OCI-LY7 (cell line): ENCODE measurements at regions not wholly inside any gene's neighbourhood (a gene's known extent, or its start where the extent isn't known, plus 50 kb on each side); places are given as distances from the start of the nearest gene placed in this dataset.

Experiments
- BruUV-seq: library from RNA; stranded (reverse); fragments of 400-500 nt; replicated peaks from 2 replicates; lab custom pipeline; 2021; lab: Mats Ljungman, UMichigan
- CTCF ChIA-PET: fragments of 300-600 bp; sonication (Branson Sonifier 250); formaldehyde crosslinking; loops from one replicate; lab custom pipeline; 2022; ENCODE audit warnings: antibody characterized with exemption; ENCODE audit not compliant: unreplicated experiment; lab: Charles Lee
- POLR2A ChIA-PET: fragments of 300-600 bp; sonication (Branson Sonifier 250); formaldehyde crosslinking; loops from one replicate; lab custom pipeline; 2022; ENCODE audit warnings: antibody characterized with exemption; lab: Charles Lee
- DNase-seq: peaks from one replicate; pipeline ENCODE4 v3.0.0-alpha.2; 2015; ENCODE audit warnings: low spot score
- H2AFZ ChIP-seq: fragments of 200-600 bp; sonication (generic), shearing (Covaris generic); 2 replicates; pipeline ENCODE4 v1.6.1; 2014; ENCODE audit warnings: mild to moderate bottlenecking, antibody characterized with exemption, low read length, moderate library complexity
- H3K27ac ChIP-seq: fragments of 200-600 bp; sonication (generic); 2 replicates; pipeline ENCODE4 v1.5.1; 2014; ENCODE audit warnings: mixed run types, low read depth, mild to moderate bottlenecking, moderate library complexity, low read length, inconsistent platforms; ENCODE audit not compliant: poor library complexity, severe bottlenecking
- H3K36me3 ChIP-seq: fragments of 200-600 bp; sonication (generic); 2 replicates; pipeline ENCODE4 v1.6.1; 2014; ENCODE audit warnings: mild to moderate bottlenecking, antibody characterized with exemption, low read length, moderate library complexity, mixed read lengths; ENCODE audit not compliant: insufficient read depth
- H3K4me1 ChIP-seq: fragments of 200-600 bp; sonication (generic); 2 replicates; pipeline ENCODE4 v1.5.1; 2014; ENCODE audit warnings: mild to moderate bottlenecking, low read length; ENCODE audit not compliant: insufficient read depth, poor library complexity, severe bottlenecking
- H3K4me2 ChIP-seq: fragments of 200-600 bp; sonication (generic); 2 replicates; pipeline ENCODE4 v1.6.1; 2014; ENCODE audit warnings: mild to moderate bottlenecking, low read length
- H3K4me3 ChIP-seq: fragments of 200-600 bp; sonication (generic); 2 replicates; pipeline ENCODE4 v1.5.1; 2014; ENCODE audit warnings: mild to moderate bottlenecking, low read depth, low read length; ENCODE audit not compliant: poor library complexity, severe bottlenecking
- H3K79me2 ChIP-seq: fragments of 200-600 bp; sonication (generic); 2 replicates; pipeline ENCODE4 v1.6.1; 2016; ENCODE audit warnings: low read depth, mild to moderate bottlenecking, low read length, moderate library complexity, mixed read lengths; ENCODE audit not compliant: insufficient read depth
- H3K9me2 ChIP-seq: fragments of 200-600 bp; sonication (generic); 2 replicates; pipeline ENCODE4 v1.6.1; 2016; ENCODE audit warnings: mild to moderate bottlenecking, low read length, mixed read lengths; ENCODE audit not compliant: insufficient read depth
- H3K9me3 ChIP-seq: fragments of 200-600 bp; sonication (generic); 2 replicates; pipeline ENCODE4 v1.6.1; 2014; ENCODE audit warnings: mild to moderate bottlenecking, mixed run types, low read length, mixed read lengths
- H4K20me1 ChIP-seq: fragments of 200-600 bp; sonication (generic); 2 replicates; pipeline ENCODE4 v1.6.1; 2014; ENCODE audit warnings: mild to moderate bottlenecking, antibody characterized with exemption, low read length, moderate library complexity, mixed read lengths; ENCODE audit not compliant: insufficient read depth
- EZH2phosphoT487 ChIP-seq: fragments of 200-600 bp; sonication (generic); IDR thresholded peaks from 2 replicates; pipeline ENCODE4 v1.6.1; 2018; ENCODE audit warnings: low read depth, borderline replicate concordance, mild to moderate bottlenecking, mixed run types, antibody characterized with exemption, low read length, moderate library complexity, mixed read lengths
- intact Hi-C: fragments of 100-400 bp; cut with micrococcal nuclease; formaldehyde crosslinking; loops from one replicate; pipeline ENCODE4 v1.10.0; 2022; ENCODE audit not compliant: unreplicated experiment
- TF ChIP-seq, protein P1 (sequence below): fragments of 200-600 bp; sonication (generic); conservative IDR thresholded peaks from 2 replicates; pipeline ENCODE4 v1.5.1; 2014; ENCODE audit warnings: mild to moderate bottlenecking, antibody characterized with exemption, low read length, moderate library complexity, mixed read lengths

DNA sequence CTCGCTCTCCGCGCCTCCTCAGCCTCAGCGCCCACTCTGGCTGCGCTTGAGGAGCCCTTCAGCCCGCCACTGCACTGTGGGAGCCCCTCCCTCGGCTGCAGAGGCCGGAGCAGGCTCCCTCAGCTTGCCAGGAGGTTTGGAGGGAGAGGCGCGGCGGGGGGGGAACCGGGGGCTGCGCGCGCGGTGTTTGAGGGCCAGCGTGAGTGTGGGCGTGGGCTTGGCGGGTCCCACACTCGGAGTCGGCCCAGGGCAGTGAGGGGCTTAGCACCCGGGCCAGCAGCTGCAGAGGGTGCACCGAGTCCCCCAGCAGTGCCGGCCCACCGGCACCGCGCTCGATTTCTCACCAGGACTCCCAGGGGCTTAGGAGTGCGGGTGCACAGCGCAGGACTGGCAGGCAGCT lies 1220.9 kb downstream of the PCDH9 start:
- intact Hi-C loops: no loop called here
- BruUV-seq: no TSS peak
- DNase-seq: no peak
- Histone ChIP-seq H3K4me2 (no peak overlapping the region), H3K9me3 (no peaks in the 10 kb centered on the region), H4K20me1 (no peaks in the 10 kb centered on the region), H3K36me3 (no peaks in the 10 kb centered on the region), H2AFZ (no peak overlapping the region), H3K4me1 (no peaks in the 10 kb centered on the region), H3K27ac (no peak overlapping the region), H3K9me2 (no peaks in the 10 kb centered on the region), H3K4me3 (no peak overlapping the region), H3K79me2 (no peaks in the 10 kb centered on the region)
- TF ChIP-seq EZH2phosphoT487: no peak
- TF ChIP-seq, protein P1, sequence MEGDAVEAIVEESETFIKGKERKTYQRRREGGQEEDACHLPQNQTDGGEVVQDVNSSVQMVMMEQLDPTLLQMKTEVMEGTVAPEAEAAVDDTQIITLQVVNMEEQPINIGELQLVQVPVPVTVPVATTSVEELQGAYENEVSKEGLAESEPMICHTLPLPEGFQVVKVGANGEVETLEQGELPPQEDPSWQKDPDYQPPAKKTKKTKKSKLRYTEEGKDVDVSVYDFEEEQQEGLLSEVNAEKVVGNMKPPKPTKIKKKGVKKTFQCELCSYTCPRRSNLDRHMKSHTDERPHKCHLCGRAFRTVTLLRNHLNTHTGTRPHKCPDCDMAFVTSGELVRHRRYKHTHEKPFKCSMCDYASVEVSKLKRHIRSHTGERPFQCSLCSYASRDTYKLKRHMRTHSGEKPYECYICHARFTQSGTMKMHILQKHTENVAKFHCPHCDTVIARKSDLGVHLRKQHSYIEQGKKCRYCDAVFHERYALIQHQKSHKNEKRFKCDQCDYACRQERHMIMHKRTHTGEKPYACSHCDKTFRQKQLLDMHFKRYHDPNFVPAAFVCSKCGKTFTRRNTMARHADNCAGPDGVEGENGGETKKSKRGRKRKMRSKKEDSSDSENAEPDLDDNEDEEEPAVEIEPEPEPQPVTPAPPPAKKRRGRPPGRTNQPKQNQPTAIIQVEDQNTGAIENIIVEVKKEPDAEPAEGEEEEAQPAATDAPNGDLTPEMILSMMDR: no peak
- POLR2A ChIA-PET: no interaction called here
- CTCF ChIA-PET: no interaction called here

DNA sequence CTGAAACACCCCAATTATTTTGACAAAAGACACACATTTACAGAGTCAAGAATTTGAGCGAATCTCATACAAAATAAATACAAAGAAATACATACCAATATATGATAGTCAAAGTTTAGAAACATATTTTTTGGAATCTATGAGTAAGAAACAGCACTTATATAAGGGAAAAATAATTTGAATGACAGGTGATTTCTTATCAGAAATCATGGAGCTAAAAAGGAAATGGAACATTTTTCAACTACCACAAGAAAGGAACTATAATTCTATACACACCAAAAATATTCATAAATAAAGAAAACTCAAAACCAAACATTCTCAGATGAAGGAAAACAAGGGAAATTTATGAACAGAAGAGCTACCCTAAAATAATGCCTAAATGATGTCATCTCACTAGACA lies 1226.6 kb downstream of the PCDH9 start:
- no peak for DNase-seq
- H3K4me1 ChIP-seq: no peaks in the 10 kb centered on the region
- H3K4me2 ChIP-seq: no peak overlapping the region
- POLR2A ChIA-PET: interaction anchor here (0.7 to 1.1 kb wide), 2 partner anchors 10 to 162 kb away, joined by 3 to 4 read pairs; no protein-coding TSS in a partner anchor
- H3K27ac ChIP-seq: no peak overlapping the region
- no peaks in the 10 kb centered on the region for H4K20me1 ChIP-seq
- TF ChIP-seq, protein P1: no peak
- no peak for TF ChIP-seq EZH2phosphoT487
- BruUV-seq: no TSS peak
- H3K79me2 ChIP-seq: no peaks in the 10 kb centered on the region
- no peaks in the 10 kb centered on the region for H3K36me3 ChIP-seq
- peaks cover 5% of the 10 kb centered on the region; the same call in 1 of the 2 replicates for H3K9me3 ChIP-seq
- H2AFZ ChIP-seq: no peak overlapping the region
- H3K9me2 ChIP-seq: no peaks in the 10 kb centered on the region
- intact Hi-C loops: no loop called here
- no peak overlapping the region for H3K4me3 ChIP-seq
- CTCF ChIA-PET: no interaction called here

DNA sequence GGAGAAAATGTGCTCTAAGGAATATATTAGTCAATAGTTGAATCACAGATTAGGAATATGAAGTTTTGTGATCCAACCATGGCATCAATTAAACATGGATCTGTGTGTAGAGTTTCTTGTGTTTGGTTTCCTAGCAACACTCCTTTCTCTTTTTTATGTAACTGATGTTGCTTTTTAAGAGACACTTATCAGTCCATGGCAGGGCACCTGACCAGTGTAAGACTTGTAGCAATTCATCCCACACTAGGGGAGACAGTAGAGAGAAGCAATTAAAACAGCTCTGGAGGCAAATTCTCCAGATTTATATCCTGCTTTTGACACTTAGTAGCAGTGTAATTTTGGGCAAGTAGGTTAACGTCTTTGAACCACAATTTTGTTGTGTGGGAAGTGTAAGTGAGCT lies 1229.0 kb downstream of the PCDH9 start:
- no peak overlapping the region for H3K4me3 ChIP-seq
- CTCF ChIA-PET: no interaction called here
- TF ChIP-seq, protein P1: no peak
- TF ChIP-seq EZH2phosphoT487: no peak
- H2AFZ ChIP-seq: no peak overlapping the region
- no peak overlapping the region for H3K4me2 ChIP-seq
- no peaks in the 10 kb centered on the region for H3K79me2 ChIP-seq
- POLR2A ChIA-PET: no interaction called here
- H3K4me1 ChIP-seq: no peaks in the 10 kb centered on the region
- intact Hi-C loops: no loop called here
- no peak for DNase-seq
- H3K9me2 ChIP-seq: no peaks in the 10 kb centered on the region
- H3K27ac ChIP-seq: no peak overlapping the region
- H3K9me3 ChIP-seq: peaks cover 5% of the 10 kb centered on the region; the same call in 1 of the 2 replicates
- BruUV-seq: no TSS peak
- H4K20me1 ChIP-seq: no peaks in the 10 kb centered on the region
- H3K36me3 ChIP-seq: no peaks in the 10 kb centered on the region
